Stimulated activated CD8-positive, alpha-beta memory T cell treated with anti-CD3 and anti-CD28 coated beads, Interleukin-4, amount 100 ng/mL, for 24 hours (primary cell): ENCODE measurements at regions not wholly inside any gene's neighbourhood (a gene's known extent, or its start where the extent isn't known, plus 50 kb on each side); places are given as distances from the start of the nearest gene placed in this dataset.
"Not testable (repeated sequence)": the region's sequence is repeated elsewhere in the genome, so short reads cannot be mapped to it uniquely, and the experiment has no call there.

ENCODE experiments used
- DNase-seq: peaks from one replicate; pipeline ENCODE4 v3.0.0-alpha.2; 2020; ENCODE audit warnings: low read depth

DNA sequence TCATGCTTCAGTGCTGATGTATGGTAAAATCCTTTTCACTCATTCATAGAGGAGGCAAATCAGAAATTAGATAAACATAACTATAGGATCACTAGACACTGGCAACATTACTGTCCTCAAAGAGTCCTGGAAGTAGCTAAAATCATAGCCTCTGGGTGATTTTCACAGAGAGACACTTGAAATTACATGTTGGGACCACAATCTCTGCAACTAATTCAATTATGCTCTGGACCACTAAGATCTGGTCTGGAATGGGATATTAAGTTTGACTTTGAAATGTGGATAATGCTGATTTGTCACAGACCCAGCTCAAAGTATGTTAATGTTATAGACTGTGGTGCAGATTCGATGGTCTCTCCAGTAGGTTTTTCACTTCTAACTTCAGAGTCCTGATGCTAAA is 214.6 kb upstream of the CCNH start:
- DNase-seq, result no peak

DNA sequence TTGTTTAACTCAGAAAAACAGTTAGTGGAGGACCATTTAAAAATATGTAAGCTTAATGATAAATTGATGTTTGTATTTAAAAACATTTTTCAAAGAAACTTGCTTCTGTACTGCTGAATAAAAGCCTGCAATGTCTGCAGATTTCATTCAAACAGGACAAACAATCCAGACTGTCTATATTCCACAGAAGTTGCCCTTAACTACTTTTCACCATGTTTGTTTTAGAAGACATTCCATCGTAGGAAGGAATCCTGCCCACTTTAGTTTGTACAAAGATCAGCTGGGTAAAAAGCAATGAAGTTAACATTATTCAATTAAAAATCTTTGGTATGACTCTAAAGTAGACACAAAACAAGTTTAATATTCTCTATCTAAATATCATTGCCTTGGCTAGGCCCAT is 195.7 kb upstream of the CCNH start:
- no peak for DNase-seq

DNA sequence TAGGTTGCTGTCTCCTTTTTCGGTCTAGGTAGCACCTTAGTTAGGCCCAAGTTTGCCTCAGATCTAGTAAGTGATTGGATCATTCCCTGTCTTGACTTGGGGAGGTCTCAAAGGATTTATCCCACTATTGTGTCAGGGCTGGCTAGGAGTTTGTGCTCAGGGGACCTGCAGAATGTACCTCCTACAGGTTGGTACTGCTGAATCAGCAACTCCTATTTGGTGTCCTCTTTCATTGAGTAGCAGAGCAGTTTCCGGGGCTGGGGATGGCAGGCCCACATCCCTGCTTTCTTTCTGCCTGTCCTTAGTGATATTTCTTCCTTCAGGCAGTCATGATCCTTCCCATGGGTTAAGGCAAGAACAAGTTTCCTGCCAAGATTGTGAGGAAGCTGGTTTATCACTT is 192.9 kb upstream of the CCNH start:
- DNase-seq, result no peak

DNA sequence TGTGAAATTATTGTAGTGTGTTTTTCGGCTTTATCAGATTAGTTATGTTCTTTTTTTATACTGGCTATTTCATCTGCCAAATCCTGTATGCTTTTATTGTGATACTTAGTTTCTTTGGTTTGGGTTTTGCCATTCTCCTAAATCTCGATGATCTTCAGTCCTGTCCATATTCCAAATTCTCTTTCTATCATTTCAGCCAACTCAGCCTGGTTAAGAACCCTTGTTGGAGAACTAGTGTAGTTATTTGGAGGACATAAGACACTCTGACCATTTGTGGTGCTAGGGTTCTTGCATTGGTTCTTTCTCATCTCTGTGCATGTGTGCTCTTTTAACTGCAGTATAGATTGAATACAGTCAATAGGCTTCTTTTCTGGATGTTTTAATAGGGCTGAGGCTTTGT is 187.0 kb upstream of the CCNH start:
- no peak for DNase-seq

DNA sequence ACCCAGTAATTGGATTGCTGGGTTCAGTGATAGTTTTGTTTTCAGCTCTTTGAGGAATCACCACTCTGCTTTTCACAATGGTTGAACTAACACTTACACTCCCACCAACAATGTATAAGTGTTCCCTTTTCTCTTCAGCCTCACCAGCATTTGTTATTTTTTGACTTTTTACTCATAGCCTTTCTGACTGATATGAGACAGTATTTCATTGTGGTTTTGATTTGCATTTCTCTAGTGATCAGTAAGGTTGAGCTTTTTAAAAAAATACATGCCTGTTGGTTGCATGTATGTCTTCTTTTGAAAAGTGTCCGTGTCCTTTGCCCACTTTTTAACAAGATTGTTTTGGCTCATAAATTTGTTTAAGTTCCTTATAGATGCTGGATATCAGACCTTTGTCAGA is 185.7 kb upstream of the CCNH start:
- no peak for DNase-seq

DNA sequence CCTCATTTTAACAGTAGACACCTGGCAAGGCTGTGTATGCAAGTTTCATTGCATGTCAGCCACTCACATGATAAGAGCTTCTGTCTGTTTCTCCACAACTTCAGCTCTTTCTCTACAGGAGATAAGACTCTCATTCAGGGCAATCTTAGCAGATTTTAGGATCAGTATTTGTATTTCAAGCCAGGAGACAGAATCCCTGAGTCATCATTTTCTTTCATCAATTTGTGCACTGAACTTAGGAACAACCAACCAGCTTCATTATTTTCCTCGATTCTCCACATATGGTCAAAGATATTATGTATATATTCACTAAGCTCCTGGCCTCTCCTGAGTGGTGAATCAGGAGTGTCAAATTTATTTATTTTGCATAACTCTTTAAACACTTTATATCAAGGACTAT is 181.8 kb upstream of the CCNH start:
- no peak for DNase-seq

DNA sequence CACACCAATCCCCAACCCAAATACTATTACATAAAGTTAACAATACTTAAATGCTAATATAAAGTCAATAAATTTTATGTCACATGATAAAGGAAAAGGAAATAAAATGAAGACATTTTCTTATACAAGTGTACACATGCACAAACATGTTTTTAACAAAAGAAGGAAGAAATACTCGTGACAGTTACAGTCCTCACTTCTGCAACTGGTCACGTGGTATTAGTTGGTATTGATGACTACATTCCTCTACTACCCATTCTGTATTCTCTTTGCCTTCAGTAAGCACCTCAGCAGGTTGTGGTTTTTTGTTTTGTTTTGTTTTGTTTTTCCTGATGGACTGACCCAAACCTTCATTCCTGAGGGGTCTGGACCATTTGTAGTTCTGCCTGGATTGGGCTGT is 176.9 kb upstream of the CCNH start:
- no peak for DNase-seq

DNA sequence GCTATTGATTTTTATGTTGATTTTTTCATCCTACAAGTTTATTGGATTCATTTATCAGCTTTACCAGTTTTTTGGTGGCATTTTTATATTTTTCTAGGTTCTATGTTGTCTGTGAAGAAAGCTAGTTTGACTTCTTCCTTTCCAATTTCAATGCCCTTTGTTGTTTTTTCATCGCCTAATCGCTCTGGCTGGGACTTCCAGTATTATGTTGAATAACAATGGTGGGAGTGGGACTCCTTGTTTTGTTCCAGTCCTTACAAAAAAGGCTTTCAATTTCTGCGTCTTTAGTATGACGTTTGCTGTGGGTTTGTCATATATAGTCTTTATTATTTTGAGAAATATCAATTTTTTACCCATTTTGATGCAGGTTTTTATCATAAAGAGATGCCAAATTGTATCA is 175.6 kb upstream of the CCNH start:
- DNase-seq, result no peak

DNA sequence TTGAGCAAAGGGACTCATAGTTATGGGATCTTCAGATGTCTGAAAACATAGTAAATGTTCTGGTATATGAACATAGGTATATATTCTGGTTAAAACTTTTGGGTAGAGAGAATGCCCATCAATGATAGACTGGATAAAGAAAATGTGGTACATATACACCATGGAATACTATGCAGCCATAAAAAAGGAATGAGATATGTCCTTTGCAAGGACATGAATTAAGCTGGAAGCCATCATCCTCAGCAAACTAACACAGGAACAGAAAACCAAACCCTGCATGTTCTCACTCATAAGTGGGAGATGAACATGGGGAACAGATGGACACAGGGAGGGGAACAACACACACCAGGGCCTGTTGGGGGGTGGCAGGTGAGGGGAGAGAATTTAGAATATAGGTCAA is 171.0 kb upstream of the CCNH start:
- DNase-seq, result not testable (repeated sequence)

DNA sequence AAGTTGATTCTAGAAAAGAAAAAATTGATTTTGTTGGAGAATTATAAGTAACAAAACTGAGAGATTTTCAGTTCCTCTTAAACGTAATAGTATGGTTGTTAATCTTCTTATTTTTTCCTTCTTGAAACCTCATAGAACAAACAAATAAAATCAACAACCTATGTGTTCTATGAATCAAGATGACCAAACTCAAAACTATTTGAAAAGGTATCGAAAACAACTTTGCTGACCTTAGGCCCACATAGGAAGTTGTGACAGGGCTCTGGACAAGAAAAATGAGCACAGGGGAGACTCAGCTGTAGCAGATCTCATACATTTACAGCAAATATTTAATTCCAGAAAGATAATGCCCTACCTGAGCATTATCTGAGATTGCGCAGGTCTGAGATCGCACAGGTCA is 169.4 kb upstream of the CCNH start:
- no peak for DNase-seq

DNA sequence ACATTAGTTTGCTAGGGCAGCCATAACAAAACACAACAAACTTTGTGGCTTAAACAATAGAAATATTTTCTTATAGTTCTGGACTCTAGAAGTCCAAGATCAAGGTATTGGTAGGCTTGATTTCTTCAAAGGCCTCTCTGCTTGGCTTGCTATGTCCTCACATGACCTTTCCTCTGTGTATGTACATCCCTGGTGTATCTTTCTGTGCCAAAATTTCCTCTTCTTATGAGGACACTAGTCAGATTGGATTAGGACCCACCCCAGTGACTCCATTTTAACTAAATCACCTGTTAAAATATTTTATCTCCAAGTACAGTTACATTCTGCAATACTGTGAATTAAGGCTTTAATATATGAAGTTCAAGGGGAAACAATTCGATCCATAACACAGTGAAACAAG is 168.9 kb upstream of the CCNH start:
- DNase-seq, result no peak

DNA sequence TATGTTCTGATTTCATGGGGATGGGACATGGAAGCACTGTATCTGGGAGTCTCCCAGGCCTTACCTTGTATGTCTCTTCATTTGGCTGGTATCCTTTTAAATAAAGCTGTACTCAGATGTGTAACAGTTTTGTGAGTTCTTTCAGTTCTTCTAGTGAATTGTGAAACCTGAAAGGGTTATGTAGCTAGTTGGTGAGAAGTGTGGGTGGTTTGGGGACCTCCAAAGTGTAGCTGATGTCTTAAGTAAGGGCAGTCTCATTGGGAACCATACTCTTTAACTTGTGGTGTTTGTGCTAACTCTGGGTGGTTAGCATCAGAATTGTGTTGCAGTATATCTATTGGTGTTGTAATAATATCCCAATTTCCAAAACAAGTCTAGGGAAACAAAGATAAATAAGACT is 166.9 kb upstream of the CCNH start:
- no peak for DNase-seq

DNA sequence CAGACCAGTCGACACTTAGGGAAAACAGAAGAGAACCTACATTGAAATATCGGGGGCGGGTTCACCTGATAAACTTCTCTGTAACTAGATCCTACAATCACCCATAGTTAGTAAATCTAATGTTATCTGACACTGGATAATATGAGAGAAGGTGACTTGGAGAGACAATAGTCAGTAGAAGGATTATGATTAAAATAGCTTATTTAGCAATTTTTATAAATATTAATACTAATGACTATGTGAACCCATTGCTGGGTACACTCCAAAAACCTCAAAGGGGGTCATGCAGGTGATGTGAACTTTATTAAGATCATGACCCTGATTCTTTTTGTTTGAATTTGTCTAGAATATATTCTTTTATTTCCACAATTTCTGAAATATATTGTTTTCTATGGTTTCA is 164.1 kb upstream of the CCNH start:
- DNase-seq, result no peak

DNA sequence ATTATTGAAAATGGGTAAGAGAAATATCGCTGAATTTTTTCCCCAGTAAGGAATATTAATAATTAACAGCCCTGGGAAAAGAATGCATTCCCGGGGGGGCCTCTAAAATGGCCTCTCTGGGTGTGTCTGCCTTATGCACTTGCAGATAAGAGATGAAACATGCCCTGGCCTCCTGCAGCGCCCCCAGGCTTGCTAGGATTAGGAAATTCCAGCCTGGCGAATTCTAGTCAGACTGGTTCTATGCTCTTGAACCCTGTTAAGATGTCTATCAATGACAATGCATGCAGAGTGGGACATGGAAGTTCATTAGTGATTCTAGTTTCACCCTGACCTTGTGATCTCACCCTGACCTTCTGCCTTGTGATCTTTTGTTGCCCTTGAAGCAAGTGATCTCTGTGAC is 163.6 kb upstream of the CCNH start:
- DNase-seq, result not testable (repeated sequence)

DNA sequence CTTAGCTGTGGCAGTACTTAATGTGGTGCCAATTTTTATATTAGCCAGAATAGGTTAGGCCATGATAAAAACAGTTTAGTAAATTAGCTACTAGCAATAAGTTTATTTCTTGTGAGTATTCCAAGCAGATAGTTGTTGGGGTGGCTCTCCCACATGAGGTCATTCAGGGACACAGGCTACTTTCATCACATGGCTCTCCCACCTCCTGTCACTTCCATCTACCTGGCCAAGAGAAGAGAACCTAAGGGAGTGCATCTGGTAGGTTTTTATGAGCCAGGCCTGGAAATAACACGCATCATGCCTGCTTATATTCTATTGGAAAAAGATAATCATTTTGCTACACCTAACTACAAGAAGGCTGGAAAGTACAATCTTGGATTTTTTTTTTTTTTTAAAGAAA is 161.4 kb upstream of the CCNH start:
- no peak for DNase-seq

DNA sequence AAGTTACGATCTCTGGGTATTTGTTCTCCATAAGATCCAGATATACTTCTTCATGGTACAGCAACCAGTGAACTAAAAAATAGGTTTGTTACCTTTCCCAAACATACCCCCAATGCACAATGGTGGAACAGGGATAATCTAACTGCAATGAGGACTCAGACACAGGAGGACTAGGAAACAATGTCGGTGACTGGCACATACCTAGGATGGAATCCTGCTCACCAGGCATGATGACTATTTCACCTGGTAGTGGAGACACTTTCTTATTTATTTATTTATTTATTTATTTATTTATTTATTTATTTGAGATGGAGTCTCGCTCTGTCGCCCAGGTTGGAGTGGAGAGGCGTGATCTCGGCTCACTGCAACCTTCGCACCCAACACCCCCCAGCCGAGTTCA is 159.9 kb upstream of the CCNH start:
- no peak for DNase-seq

DNA sequence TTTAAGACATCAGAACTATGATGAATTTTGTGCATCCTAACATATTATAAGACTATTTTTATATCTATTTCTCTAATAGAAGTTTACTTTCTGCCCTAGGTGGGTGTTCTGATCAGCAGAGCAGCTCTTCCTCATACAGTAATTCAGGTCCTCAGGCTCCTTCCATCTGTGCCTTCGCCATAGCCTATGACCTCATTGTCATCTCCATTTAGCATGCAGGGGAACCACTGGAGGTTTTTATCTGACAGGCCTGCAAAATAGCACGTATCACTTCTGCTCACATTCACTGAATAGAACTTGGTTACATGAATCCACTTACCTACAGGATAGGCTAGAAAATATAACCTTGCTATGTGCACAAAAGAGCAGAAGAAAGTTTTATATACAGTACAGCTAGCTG is 159.4 kb upstream of the CCNH start:
- no peak for DNase-seq

DNA sequence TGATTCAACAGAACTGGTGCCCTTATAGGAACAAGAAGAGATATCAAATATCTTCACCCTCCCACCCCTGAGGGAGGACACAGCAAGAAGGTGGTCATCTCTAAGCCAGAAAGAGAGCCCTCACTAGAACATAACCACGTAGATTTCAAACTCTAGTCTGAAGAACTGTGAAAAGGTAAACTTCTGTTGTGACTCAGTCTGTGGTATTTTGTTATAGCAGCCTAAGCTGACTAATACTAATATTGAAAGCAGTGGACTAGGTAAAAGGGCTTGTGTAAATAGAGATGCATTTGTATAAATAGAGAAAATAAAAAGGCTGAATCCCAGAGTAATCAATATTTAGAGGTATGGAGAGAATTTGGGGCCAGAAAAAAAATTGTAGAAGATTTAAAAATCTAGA is 157.6 kb upstream of the CCNH start:
- no peak for DNase-seq

DNA sequence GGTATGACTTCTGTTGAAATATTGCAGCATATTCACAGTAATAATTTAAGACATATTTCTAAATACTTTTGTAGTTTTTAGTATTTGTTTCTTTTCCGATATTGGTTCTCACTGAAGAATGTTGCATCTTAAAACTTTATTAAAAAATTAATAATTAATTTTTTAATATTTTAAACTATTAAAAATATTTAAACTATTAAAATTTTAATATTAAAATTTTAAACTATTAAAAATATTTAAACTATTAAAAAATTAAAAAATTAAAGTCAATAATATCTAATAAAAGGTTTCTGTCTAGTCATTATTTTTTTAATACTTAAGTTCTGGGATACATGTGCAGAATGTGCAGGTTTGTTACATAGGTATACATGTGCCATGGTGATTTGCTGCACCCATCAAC is 149.3 kb upstream of the CCNH start:
- DNase-seq, result no peak

DNA sequence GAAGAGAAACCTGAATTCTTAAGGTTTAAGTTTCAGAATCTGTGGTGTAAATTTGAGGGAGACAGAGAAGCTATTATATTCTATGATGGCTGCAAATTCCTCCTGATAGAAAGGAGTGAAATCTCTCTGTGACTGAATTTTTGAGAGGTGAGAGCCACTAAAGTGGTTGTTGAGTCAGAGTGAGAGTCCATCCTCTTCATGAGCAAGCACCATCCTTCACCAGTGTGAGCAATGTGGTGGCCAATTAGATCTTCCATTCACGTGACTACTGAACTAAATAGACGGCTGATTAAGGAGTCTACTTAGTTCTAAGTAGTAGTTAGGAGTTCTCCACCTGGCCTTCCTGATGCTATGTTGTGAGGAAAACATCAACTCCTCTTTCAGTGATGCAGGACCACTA is 147.8 kb upstream of the CCNH start:
- DNase-seq, result no peak

DNA sequence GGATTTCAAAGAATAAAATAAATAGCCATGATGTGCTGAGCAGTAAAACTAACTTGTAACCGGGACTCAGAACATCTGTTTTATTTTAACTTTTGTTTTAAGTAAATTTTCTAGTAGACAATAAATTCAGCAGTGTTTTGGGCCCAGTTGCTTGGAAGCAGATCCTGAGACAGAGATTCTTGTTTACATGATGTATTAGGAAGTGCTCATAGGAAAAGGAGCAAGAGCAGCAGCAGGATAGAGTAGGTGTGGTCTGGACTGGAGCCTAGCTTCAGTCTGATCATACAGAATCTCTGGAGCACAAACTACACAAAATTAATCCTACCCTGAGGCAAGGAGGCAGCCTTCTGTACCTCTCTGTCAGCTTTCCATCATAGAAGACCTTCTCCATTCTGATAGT is 139.2 kb upstream of the CCNH start:
- no peak for DNase-seq

DNA sequence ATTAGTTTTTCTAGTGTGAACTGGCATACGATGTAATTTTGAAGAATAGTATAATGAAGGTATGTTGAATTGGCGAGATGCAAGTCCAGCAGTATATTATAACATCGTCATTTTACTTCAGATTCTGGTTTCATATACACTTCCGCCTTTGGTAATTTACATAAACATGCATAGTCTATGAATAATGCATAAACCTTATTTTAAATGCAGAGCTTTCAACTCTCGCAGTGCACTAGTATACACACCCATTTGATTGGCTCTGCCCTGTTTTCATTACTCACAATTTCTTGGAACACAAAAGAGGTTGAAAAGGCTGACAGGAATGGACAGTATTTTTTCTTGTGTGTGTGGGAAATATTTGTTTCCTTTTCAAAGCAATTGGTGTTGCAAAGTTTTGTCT is 128.9 kb upstream of the CCNH start:
- no peak for DNase-seq

DNA sequence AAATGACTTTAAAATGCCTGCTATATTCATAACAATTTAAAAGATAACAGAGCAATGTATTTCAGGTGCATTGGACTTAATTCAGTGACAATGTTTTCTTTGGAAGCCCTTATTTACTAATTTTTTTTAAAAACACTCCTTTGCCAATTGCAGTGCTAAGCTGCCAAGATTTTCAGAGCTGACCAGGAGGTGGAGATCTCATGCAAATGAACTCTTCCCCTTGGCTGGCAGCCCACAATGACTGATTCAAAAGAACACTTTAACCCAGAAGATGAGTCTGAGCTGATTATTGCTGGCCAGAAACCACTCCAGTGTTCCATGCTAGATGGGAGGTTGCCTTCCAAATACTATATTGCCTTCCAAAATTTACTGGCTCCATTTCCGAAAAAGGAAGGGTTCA is 128.3 kb upstream of the CCNH start:
- no peak for DNase-seq

DNA sequence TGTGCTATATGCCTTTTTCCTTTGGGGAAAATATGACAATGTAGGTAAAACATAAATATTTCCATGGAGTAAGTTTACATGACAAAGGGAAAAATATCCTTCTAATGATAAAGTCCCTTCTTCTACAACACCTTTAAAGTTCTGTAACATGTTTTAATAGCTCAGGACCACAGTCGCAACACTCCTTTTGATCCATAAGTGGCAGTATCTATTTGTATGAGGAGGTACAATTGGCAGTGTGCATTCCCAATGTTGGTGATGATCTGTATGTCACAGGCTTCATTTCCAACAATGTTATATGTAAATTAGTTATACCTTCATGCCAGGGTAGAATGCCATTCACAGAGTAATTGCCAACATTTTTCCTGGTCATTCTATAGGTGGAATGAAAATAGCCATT is 127.1 kb upstream of the CCNH start:
- no peak for DNase-seq

DNA sequence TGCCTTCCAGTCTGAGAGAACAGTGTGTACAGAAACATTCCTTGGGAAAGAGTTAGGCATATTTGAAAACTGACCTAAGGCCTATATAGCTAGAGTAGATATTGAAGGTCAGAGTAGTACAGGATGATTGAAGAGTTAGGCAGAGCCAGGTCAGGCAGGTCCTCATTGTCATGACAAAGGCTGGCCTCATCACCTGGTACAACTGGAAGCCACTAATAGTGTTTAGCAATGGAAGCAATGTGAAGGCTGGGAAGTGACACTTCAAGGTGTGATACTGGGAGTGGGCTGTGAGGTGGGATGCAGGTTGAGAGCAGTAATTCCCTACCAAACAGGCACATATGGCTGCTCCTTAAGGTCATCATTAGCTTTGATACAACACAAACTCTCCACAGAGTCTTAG is 123.6 kb upstream of the CCNH start:
- DNase-seq, result no peak

DNA sequence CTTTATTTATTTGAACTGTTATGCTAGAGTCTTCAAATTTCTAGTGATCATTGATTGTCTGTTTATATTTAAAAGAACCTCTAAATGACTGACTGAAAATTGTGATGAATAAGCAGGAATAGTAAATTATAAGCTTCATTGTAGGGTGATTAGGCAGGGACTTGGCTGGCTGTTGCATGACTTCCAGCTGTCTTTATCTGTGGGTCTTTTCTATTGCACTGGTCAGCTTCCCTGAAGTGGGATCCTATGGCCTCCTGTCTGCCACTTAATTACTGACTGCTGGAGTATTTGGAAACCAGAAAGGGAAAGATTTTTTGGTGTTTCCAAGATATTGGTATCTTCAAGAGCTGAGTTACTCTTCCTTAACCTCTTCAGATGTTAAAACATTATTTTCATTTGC is 123.0 kb upstream of the CCNH start:
- DNase-seq, result no peak
